ENCODE measurements at regions not wholly inside any gene's neighbourhood (a gene's known extent, or its start where the extent isn't known, plus 50 kb on each side); places are given as distances from the start of the nearest gene placed in this dataset.

GRCh38 chr2:56912490-56912889 is 728.7 kb downstream of the CCDC85A start:
- 45 to 62% (median 49%) methylated on average over 4 of the region's 4 CpGs for WGBS, 3 donors
- DNase-seq = no peak
- no peaks in the 10 kb centered on the region for H3K9me3 ChIP-seq
- no peaks in the 10 kb centered on the region for H3K4me1 ChIP-seq (ENCODE audit: insufficient read depth)
- H3K4me3 ChIP-seq = no peak overlapping the region
- no peaks in the 10 kb centered on the region for H3K36me3 ChIP-seq
- H3K27ac ChIP-seq = no peak overlapping the region
- TF ChIP-seq EP300 (IDR thresholded peaks at IDR 0.05) (no peak), CTCF (IDR thresholded peaks at IDR 0.05) (no peak), POLR2A (IDR thresholded peaks at IDR 0.05) (no peak)
- no peaks in the 10 kb centered on the region for H3K27me3 ChIP-seq
- intact Hi-C loops (cut with DNase I) = no loop called here

GRCh38 chr2:56918790-56919189 is 735.0 kb downstream of the CCDC85A start:
- no peaks in the 10 kb centered on the region for H3K4me1 ChIP-seq (ENCODE audit: insufficient read depth)
- no peak for DNase-seq
- intact Hi-C loops (cut with DNase I) = no loop called here
- H3K36me3 ChIP-seq = no peaks in the 10 kb centered on the region
- TF ChIP-seq EP300 (IDR thresholded peaks at IDR 0.05) = no peak
- H3K27me3 ChIP-seq = no peaks in the 10 kb centered on the region
- no peak overlapping the region for H3K27ac ChIP-seq
- H3K4me3 ChIP-seq = no peak overlapping the region
- no peaks in the 10 kb centered on the region for H3K9me3 ChIP-seq

- H3K4me3 ChIP-seq = no peak overlapping the region
- 29 to 58% (median 33%) methylated on average over 2 of the region's 2 CpGs for WGBS, 3 donors
- intact Hi-C loops (cut with DNase I) = no loop called here
Measured at GRCh38 chr2:56933976-56934375, 750.2 kb downstream of the CCDC85A start.

GRCh38 chr2:56934866-56935265 is 751.1 kb downstream of the CCDC85A start:
- no peak for DNase-seq

More at GRCh38 chr2:56933976-56934375, 750.2 kb downstream of the CCDC85A start:
- H3K27me3 ChIP-seq = no peaks in the 10 kb centered on the region
- H3K27ac ChIP-seq = no peak overlapping the region
- H3K4me1 ChIP-seq (ENCODE audit: insufficient read depth) = no peaks in the 10 kb centered on the region
- no peaks in the 10 kb centered on the region for H3K9me3 ChIP-seq
- DNase-seq = no peak
- H3K36me3 ChIP-seq = no peaks in the 10 kb centered on the region
- TF ChIP-seq CTCF (IDR thresholded peaks at IDR 0.05) (no peak), EP300 (IDR thresholded peaks at IDR 0.05) (no peak), POLR2A (IDR thresholded peaks at IDR 0.05) (no peak)

GRCh38 chr2:56940054-56940453 is 756.3 kb downstream of the CCDC85A start:
- intact Hi-C loops (cut with DNase I) = no loop called here
- TF ChIP-seq POLR2A (IDR thresholded peaks at IDR 0.05) = no peak
- TF ChIP-seq CTCF (IDR thresholded peaks at IDR 0.05) = no peak
- no peak for TF ChIP-seq EP300 (IDR thresholded peaks at IDR 0.05)

More at GRCh38 chr2:56934866-56935265, 751.1 kb downstream of the CCDC85A start:
- Histone ChIP-seq H3K27me3 (no peaks in the 10 kb centered on the region), H3K36me3 (no peaks in the 10 kb centered on the region), H3K4me3 (no peak overlapping the region), H3K4me1 (ENCODE audit: insufficient read depth) (no peaks in the 10 kb centered on the region), H3K27ac (no peak overlapping the region), H3K9me3 (no peaks in the 10 kb centered on the region)
- 73 to 88% (median 75%) methylated on average over 1 of the region's 1 CpG for WGBS, 3 donors
- intact Hi-C loops (cut with DNase I) = no loop called here
- no peak for TF ChIP-seq CTCF (IDR thresholded peaks at IDR 0.05)
- no peak for TF ChIP-seq POLR2A (IDR thresholded peaks at IDR 0.05)
- no peak for TF ChIP-seq EP300 (IDR thresholded peaks at IDR 0.05)

More at GRCh38 chr2:56940054-56940453, 756.3 kb downstream of the CCDC85A start:
- Histone ChIP-seq H3K27me3 (no peaks in the 10 kb centered on the region), H3K9me3 (no peaks in the 10 kb centered on the region), H3K4me1 (ENCODE audit: insufficient read depth) (no peaks in the 10 kb centered on the region), H3K4me3 (no peak overlapping the region), H3K36me3 (no peaks in the 10 kb centered on the region), H3K27ac (no peak overlapping the region)
- no peak for DNase-seq

Data from ovary (tissue), 7 donors.